ENCODE measurements at regions not wholly inside any gene's neighbourhood (a gene's known extent, or its start where the extent isn't known, plus 50 kb on each side); places are given as distances from the start of the nearest gene placed in this dataset.
"Not testable (repeated sequence)": the region's sequence is repeated elsewhere in the genome, so short reads cannot be mapped to it uniquely, and the experiment has no call there.

DNA sequence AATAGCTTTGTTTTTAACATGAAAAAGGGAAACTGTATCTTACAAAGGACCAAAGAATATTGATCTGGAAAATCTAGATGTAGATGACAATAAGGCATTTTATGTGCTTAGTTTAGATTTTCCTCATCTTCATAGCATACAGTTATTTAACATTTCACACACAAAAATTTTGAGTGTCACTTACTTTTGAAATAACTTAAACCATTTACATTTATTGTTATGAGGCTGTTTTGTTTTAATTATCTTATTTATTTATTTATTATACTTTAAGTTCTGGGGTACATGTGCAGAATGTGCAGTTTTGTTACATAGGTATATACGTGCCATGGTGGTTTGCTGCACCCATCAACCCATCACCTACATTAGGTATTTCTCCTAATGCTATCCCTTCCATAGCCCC, 1042.9 kb upstream of the NOVA1 start:
- not testable (repeated sequence) for DNase-seq

DNA sequence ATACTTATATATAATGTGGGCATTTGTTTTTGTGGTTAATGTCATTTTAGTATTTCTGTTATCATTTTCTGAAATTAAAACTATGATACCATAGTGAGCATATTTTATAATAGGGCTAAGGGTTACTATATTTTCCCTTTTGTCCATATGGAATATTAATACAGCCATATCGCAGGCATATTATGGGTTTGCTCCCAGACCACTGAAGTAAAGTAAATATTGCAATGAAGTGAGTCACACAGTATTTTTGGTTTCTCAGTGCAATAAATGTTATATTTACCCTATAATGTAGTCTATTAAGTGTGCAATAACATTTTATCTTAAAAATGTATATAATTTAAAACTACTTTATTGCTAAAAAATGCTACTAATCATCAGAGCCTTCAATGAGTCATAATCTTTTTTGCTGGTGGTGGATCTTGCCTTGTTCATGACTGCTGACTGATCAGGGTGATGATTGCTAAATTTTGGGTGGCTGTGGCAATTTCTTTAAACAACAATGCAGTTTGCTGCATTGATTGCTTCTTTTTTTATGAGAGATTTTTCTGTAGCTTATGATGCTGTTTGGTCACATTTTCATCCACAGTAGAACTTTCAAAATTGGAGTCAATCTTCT, 1044.5 kb upstream of the NOVA1 start:
- DNase-seq: no peak

DNA sequence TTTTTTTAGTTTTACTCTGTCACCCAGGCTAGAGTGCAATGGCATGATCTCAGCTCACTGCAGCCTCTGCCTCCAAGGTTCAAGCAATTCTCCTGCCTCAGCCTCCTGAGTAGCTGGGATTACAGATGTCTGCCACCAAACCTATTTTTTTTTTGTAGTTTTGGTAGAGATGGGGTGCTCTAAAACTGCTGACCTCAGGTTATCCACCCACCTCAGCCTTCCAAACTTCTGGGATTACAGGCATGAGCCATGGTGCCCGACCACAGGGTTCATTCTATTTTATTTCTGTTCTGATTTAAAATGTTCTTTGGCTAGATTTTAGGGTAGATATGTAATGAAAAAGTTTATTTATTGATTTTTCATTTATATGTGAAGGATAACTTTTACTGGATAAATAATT, 1062.8 kb upstream of the NOVA1 start:
- no peak for DNase-seq

DNA sequence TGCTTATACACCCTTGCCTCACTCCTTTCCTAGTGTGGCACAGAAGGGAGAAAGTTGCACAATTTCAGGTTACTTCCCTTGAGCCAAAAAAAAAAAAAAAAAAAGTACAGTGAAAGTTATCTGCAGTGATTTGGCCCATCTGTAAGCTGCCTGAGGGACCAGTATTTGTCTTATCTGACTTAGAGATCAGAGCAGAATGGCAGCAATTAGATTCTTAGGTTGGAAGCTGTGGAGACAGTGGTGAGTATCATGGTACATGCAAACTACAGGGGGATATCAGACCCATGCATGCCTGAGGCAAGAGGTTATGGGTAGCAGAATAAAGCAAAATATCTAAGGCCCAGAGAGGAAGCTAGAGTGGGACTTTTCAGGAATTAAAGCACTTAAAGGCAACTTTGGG, 1070.7 kb upstream of the NOVA1 start:
- DNase-seq: no peak

DNA sequence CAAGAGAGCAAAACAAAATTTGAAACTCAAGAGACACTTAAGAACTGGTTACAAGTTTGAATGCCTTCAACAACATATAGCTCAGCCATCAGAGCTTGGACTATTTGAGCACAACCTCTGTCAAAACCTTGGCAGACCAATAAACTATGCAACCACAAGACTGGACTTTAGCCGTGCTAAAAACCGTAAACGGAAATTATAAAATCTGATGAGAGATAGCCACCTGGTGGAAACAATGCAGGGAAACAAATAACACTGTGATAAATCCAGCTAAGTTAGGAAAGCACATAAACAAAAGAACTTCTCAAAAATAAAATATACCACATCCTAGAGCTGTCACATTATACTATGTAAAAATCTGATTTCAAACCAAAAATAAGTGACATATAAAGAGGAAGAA, 1074.2 kb upstream of the NOVA1 start:
- DNase-seq: no peak

DNA sequence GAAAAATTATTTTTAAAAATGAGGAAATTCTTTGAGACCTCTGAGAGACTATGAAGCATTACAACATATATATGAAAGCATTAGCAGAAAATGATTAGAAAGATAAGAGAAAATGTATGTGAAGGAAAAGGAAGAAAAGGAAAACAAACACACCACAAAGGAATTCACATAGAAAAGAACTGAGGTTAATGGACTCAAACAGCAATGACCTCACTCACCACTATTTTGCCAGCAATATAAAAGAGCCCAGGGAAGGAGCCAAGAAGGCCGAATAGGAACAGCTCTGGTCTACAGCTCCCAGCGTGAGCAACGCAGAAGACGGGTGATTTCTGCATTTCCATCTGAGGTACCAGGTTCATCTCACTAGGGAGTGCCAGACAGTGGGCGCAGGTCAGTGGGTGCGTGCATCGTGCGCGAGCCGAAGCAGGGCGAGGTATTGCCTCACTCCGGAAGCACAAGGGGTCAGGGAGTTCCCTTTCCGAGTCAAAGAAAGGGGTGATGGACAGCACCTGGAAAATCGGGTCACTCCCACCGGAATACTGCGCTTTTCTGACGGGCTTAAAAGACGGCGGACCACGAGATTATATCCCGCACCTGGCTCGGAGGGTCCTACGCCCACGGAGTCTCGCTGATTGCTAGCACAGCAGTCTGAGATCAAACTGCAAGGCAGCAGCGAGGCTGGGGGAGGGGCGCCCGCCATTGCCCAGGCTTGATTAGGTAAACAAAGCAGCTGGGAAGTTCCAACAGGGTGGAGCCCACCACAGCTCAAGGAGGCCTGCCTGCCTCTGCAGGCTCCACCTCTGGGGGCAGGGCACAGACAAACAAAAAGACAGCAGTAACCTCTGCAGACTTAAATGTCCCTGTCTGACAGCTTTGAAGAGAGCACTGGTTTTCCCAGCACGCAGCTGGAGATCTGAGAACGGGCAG, 1075.2 kb upstream of the NOVA1 start:
- DNase-seq: not testable (repeated sequence)

DNA sequence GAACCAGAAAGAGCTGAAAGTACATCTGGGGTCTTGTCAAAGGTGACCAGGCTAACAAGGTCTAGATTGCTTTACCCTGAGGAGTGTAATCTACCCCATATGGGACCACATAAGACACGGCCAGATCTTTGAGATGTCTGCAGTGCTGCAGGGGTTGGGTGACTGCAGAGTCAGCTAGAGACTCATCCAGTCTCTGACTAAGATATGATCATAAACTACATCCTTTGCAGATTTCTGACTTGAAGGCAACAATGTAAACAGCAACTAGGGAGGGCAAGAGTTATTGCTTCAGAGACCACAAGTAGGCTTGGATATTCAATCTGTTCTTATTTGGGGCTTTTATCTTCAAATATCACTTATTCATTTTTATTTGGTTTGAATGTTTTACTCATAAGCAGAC, 1080.5 kb upstream of the FOXG1 start:
- DNase-seq: no peak

DNA sequence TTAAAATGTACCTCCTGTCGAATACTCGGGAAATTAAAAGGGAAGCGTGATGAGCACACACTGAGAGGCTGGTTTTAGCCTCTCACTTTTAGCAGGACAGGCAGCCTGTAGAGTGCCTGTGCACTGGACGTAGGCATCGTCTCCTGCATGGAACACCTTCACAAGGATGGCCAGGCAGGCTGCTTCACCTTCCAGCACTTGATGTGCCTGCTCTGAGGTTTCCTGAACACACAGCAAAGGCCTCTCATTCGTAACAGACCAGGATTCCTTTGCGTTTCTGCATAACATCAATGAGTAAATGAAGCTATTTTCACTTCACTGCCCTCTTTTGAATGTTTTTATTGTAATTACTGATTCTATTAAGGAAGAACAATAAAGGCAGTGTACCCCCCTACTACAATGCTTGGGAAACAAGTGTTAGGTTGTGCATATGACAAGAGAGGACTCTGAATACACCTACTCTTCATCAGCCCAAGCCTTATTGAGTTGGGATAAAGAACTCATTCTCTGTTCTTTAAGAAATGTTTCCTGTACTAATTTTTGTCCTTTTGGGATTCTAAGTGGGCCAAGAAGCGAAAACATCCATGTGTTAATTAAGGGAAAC, 1077.6 kb upstream of the FOXG1 start:
- no peak for DNase-seq

DNA sequence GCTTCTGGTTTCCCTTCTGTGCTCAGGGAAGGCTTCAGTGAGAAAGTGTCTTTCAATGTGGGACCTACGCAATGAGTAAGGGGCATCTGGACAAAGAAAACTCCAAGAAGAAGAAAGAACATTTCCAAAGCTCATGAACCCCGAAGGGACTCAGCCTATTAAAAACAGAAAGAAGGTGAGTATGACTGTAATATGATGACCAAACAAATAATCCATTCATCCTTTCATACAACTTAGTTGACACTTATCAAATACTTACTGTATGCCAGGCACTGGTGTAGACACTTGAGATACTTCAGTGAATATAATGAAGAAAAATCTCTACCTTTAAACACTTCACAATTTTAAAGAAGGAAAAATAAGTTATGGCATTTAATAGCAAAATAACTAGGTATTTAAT, 1054.2 kb upstream of the FOXG1 start:
- DNase-seq: no peak

DNA sequence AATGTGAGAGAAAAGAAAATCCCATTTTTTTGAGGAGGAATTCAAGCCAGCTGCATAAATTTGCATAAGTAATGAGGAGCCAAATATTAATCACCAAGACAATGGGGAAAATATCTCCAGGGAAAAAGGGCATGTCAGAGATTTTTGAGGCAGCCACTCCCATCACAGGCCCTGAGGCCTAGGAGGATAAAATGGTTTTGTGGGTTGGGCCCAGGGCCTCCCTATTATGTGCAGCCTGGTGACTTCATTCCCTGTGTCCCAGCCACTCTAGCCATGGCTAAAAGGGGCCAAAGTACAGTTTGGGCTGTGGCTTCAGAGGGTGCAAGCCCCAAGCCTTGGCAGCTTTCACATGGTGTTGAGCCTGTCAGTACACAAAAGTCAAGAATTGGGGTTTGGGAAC, 1051.0 kb upstream of the FOXG1 start:
- DNase-seq: no peak

DNA sequence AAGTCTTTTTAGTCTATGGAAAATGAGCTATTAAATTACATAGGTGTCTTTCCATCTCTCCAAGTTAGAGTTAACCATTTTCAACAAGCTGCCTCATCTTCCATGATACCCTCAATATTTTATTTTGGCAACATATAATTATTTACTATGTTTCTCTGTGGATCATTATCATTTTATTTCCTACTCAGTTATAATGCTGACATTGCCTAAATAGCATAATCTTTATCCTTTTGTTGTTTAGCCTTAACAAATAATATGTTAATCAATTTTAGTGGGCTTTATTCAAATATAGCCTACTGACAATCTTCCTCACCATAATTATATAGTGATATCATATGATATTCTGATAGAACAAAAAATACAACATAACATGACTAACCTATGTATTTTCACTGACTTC, 1044.8 kb upstream of the FOXG1 start:
- DNase-seq: no peak

DNA sequence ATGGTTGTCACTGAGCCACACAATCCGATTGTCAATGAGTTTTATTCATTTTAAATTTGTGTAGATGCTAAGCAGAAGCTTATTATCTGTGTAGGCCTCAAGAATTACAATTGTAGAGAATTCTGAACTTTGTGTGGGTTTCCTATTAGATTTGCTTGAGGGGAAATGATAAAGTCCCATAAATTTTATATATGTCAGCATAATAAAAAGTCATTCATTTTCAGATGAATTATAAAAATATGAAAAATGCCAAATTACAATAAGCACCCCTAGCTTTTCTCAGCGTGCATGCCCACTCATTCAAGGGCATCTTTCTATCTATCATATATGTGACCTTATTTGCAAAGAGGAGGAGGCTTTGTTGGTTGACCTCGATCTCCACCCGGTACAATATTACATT, 1041.1 kb upstream of the FOXG1 start:
- DNase-seq: no peak

DNA sequence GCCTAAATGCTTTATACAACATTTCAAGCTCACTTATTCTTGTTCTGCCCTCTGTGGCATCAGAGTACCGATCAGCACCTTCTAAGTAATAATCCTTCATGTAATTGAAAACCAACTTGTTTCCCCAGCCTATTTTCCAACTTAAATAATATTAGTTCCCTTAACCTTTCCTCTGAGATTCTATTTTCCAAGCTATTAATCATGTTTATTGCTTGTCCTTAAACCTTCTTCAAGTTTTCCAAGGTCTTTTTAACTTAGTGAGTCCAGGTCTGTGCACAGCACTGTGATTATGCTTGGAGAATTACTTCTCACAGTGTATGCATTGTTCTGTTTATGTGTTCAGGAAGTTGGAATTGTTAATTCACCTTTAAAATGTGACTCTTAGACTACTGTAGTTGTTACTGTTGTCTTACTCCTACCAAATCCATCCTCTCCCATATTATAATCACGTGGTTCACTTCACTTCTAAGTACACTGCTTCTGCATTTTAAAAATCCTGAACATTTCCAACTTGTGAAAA, 1039.3 kb upstream of the FOXG1 start:
- DNase-seq: no peak

DNA sequence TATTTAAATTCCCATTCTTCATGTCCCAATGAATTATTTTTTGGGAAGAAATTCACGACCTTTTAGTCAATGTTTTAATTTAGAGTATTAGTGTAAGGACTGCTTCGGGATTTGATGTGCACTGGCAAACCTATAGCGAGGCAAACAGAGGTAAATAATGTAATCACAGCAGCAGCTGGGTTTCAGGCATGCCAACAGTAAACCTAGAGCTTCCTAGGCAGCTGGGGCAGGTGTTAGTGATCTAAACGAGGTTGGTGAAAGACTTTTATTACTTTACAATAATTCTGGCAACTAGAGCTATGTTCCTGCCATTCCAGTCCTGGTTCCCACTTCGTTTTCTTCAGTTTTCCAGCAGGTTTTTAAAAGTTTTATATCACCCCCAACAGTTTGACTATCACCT, 1036.4 kb upstream of the FOXG1 start:
- no peak for DNase-seq

DNA sequence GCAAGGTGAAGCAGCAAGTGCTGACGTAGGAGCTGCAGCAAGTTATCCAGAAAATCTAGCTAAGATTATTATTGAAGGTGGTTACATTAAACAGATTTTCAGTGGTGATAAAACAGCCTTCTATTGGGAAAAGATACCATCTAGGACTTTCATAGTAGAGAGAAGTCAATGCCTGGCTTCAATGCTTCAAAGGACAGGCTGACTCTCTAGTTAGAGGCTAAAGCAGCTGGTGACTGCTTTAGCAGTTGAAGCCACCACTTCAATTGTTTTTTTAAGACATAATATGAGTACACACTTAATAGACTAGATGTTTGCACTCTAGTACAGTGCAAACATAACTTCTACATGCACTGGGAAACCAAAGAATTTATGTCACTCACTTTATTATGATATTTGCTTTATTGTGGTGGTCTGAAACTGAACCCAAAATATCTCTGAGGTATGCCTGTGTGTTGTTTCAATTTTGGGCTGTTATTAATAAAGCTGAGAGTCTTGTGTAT, 1026.9 kb upstream of the FOXG1 start:
- DNase-seq: no peak

DNA sequence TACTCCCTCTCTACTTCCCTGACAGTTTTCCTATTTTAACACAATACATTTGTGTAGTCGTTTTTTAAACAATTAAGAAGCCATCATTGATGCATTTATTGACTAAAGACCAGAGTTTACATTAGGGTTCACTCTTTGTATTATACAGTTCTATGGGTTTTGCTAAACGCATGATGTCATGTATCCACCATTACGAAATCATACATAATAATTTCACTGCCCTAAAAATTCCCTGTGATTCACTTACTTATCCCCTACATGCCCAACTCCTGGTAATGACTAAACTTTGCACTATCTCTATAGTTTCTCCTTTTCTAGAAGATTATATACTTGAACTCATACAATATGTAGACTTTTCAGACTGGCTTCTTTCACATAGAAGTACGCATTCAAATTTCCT, 1016.5 kb upstream of the FOXG1 start:
- no peak for DNase-seq

DNA sequence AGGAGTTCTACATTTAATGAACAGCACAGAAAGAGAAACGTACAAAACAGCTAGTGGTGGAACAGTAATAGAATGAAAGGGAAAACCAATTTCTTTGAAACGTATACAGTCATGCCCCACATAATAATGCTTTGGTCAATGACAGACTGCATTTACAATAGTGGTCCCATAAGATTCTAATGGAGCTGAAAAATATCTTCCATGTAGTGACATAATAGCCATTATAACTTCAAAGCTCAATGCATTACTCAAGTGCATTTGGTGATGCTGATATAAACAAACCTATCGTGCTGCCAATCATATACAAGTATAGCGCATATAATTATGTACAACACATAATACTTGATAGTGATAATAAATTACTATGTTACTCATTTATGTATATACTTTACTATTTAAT, 1008.9 kb upstream of the FOXG1 start:
- not testable (repeated sequence) for DNase-seq

DNA sequence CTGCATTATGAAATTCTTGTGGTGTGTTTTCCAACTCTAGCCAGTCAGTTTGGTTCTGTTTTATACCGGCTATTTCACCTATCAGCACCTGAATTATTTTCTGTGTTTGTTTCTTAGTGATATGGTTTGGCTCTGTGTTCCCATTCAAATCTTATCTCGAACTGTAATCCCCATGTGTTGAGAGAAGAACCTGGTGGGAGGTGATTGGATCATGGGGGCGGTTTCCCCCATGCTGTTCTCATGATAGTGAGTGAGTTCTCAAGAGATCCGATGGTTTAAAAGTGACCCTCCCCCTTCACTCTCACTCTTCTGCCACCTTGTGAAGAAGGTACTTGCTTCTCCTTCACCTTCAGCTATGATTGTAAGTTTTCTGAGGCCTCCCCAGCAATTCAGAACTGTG, 1006.2 kb upstream of the FOXG1 start:
- DNase-seq: not testable (repeated sequence)

DNA sequence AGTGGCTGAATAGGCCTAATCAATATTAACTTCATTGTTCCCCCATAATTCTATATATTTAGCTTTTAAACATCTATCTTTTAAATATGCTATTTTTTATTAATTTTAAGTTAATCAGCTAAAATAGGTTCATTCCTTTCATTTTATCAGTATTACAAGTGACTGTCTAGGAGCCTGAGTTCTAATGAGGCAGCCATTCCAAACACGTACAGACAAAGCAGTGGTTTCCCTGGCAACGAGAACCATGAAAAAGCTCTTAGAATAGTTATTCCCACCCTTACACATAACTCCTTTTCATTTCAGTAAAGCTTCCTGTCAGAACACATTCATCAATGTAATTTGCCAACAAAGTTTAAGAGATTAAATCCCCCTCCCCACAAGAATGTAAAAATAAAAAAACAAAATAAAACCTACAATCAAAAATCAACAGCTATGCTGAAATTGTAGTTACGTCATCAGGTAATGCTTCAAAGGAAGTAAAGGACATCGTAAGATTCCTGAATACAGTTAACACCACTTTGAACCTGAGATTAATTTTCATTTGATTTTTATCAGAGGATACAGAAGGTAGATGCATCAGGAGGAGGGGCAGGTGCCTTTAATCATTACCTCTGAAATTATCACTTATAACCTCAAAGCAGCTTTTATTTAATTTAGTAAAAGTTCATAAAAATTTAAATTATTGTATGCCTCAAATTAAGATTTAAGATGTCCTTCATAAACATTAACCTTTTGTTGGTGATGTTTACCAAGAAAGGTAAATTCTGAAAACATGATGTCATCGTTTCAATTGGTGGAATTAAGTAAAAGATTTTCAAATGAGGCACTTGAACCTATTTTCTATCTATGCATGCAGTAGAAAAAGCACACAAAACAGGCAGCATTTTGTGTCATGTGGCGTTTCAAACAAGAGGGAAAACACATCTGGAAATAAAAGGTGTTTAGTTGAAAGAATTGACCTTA, 967.2 kb upstream of the FOXG1 start:
- DNase-seq: not testable (repeated sequence)

DNA sequence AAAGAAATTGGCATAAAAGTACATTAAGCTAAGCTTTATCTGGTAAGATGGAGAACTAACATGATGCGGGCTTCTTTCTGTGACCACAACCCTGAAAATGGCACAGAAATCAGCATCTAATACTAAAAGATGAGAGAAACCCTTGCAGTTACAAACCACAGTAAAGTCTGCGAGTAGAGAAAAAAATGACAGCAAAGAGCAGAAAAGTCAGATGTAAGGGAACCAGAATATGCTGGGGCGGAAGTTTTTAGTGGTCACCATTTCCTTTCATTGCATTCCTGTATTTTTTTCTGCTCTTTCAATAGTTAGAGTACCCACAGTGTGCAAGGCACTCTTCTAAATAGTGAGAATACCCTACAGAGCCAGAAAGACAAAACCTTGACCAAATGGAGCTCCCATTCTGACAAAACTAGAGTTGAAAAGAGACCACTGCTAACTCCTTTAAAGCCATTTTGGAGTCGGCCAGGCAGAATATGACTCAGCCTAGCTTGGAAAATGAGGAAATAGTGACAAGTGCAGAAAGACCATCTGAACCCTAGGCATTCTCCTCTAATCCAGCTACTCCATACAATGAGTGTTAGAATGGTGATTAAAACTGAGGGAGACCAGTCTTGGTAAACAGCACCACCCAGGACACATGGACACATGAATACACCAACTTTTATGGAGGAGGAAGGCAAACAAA, 948.7 kb upstream of the FOXG1 start:
- DNase-seq: not testable (repeated sequence)

DNA sequence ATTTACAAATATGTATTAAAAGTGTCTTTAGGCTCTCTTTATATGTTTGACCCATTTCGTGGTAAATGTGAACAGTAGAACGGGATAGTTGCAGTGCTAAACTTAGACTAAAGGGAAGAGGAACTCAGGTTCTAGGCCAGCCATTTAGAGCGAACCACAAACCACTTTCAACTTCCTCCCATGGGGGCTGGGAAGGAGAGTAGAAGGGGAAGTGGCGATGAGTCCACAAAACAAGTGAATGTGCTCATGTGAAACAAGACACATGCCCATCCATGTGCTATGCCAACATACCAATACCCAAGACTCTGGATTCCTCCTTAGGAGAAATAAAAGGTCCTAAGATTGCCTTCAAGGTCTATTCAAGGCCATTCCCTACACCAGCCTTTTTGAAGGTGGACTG, 940.4 kb upstream of the FOXG1 start:
- not testable (repeated sequence) for DNase-seq

DNA sequence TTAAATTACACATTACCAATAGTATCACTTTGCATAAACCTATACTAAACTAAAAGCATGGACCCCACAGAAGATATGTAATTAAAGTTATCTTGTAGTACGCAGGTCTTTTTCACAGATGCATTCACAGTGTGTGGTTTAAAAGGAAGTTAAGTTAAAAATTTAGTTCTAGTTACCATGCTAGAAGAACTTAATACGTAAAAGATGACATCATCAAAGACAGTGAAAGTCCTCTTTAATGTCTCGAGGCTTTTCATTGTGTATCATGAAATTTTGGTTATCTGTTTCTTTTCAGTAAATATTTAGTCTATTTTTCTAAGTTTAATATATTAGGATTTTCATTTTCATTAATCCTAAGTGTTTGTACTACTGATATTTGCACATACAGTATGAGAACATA, 934.6 kb upstream of the FOXG1 start:
- DNase-seq: not testable (repeated sequence)

Measured in right hindlimb (tissue), 1 donor.